Mononuclear cell (primary cell): ENCODE measurements at regions not wholly inside any gene's neighbourhood (a gene's known extent, or its start where the extent isn't known, plus 50 kb on each side); places are given as distances from the start of the nearest gene placed in this dataset.

Experiments used
- H3K27me3 ChIP-seq: 2 replicates; pipeline ENCODE4 v1.6.0; 2011; ENCODE audit warnings: low read length, control low read depth; ENCODE audit not compliant: insufficient read depth
- H3K4me1 ChIP-seq: 2 replicates; pipeline ENCODE4 v1.5.1; 2011; ENCODE audit warnings: mild to moderate bottlenecking, low read length, control low read depth; ENCODE audit not compliant: insufficient read depth
- H3K4me3 ChIP-seq: 2 replicates; pipeline ENCODE4 v1.5.1; 2011; ENCODE audit warnings: mild to moderate bottlenecking, low read length, moderate library complexity
- H3K9me3 ChIP-seq: 2 replicates; pipeline ENCODE4 v1.5.1; 2011; ENCODE audit warnings: low read depth, mild to moderate bottlenecking, control low read depth, low read length

GRCh38 chr6:156647140-156647784 is 129.9 kb upstream of the ARID1B start:
- H3K4me3 ChIP-seq, result no peak overlapping the region
- peaks cover 20% of the 10 kb centered on the region for H3K4me1 ChIP-seq
- H3K9me3 ChIP-seq, result no peaks in the 10 kb centered on the region
- no peaks in the 10 kb centered on the region for H3K27me3 ChIP-seq

- peaks cover 20% of the 10 kb centered on the region for H3K4me1 ChIP-seq
- no peak overlapping the region for H3K4me3 ChIP-seq
- no peaks in the 10 kb centered on the region for H3K9me3 ChIP-seq
- H3K27me3 ChIP-seq, result no peaks in the 10 kb centered on the region
These were observed 130.7 kb upstream of the ARID1B start for GRCh38 chr6:156646496-156646895.

- Histone ChIP-seq H3K9me3 (no peaks in the 10 kb centered on the region), H3K4me3 (no peak overlapping the region), H3K27me3 (no peaks in the 10 kb centered on the region), H3K4me1 (peaks cover 16% of the 10 kb centered on the region)
These were observed 132.1 kb upstream of the ARID1B start for GRCh38 chr6:156645097-156645496.

GRCh38 chr6:156639009-156639721 is 138.0 kb upstream of the ARID1B start:
- Histone ChIP-seq H3K4me1 (peaks cover 7% of the 10 kb centered on the region), H3K9me3 (no peaks in the 10 kb centered on the region), H3K4me3 (no peak overlapping the region), H3K27me3 (no peaks in the 10 kb centered on the region)

- H3K4me1 ChIP-seq, result peaks cover 12% of the 10 kb centered on the region
- H3K27me3 ChIP-seq, result no peaks in the 10 kb centered on the region
- H3K4me3 ChIP-seq, result no peak overlapping the region
- no peaks in the 10 kb centered on the region for H3K9me3 ChIP-seq
These were observed 138.6 kb upstream of the ARID1B start for GRCh38 chr6:156638581-156638980.

- Histone ChIP-seq H3K4me1 (peaks cover 12% of the 10 kb centered on the region), H3K27me3 (no peaks in the 10 kb centered on the region), H3K9me3 (no peaks in the 10 kb centered on the region), H3K4me3 (no peak overlapping the region)
These were observed 142.2 kb upstream of the ARID1B start for GRCh38 chr6:156634951-156635371.

GRCh38 chr6:156634048-156634447 is 143.1 kb upstream of the ARID1B start:
- no peaks in the 10 kb centered on the region for H3K27me3 ChIP-seq
- no peaks in the 10 kb centered on the region for H3K9me3 ChIP-seq
- peaks cover 12% of the 10 kb centered on the region for H3K4me1 ChIP-seq
- H3K4me3 ChIP-seq, result no peak overlapping the region

- Histone ChIP-seq H3K9me3 (no peaks in the 10 kb centered on the region), H3K4me1 (peaks cover 12% of the 10 kb centered on the region), H3K27me3 (no peaks in the 10 kb centered on the region), H3K4me3 (no peak overlapping the region)
These were observed 143.9 kb upstream of the ARID1B start for GRCh38 chr6:156633291-156633690.

- no peaks in the 10 kb centered on the region for H3K9me3 ChIP-seq
- no peak overlapping the region for H3K4me3 ChIP-seq
- H3K27me3 ChIP-seq, result no peaks in the 10 kb centered on the region
- peaks cover 12% of the 10 kb centered on the region for H3K4me1 ChIP-seq
These were observed 146.4 kb upstream of the ARID1B start for GRCh38 chr6:156630613-156631302.

GRCh38 chr6:156628805-156629204 is 148.4 kb upstream of the ARID1B start:
- Histone ChIP-seq H3K9me3 (no peaks in the 10 kb centered on the region), H3K4me1 (peaks cover under 1% of the 10 kb centered on the region), H3K4me3 (no peak overlapping the region), H3K27me3 (no peaks in the 10 kb centered on the region)

GRCh38 chr6:156627524-156627923 is 149.7 kb upstream of the ARID1B start:
- Histone ChIP-seq H3K9me3 (no peaks in the 10 kb centered on the region), H3K27me3 (no peaks in the 10 kb centered on the region), H3K4me1 (no peaks in the 10 kb centered on the region), H3K4me3 (no peak overlapping the region)

GRCh38 chr6:156622185-156622584 is 155.0 kb upstream of the ARID1B start:
- Histone ChIP-seq H3K4me3 (no peak overlapping the region), H3K9me3 (no peaks in the 10 kb centered on the region), H3K27me3 (no peaks in the 10 kb centered on the region), H3K4me1 (no peaks in the 10 kb centered on the region)

GRCh38 chr6:156620331-156620730 is 156.8 kb upstream of the ARID1B start:
- H3K9me3 ChIP-seq, result no peaks in the 10 kb centered on the region
- no peak overlapping the region for H3K4me3 ChIP-seq
- H3K27me3 ChIP-seq, result no peaks in the 10 kb centered on the region
- no peaks in the 10 kb centered on the region for H3K4me1 ChIP-seq

- Histone ChIP-seq H3K9me3 (no peaks in the 10 kb centered on the region), H3K4me3 (no peak overlapping the region), H3K27me3 (no peaks in the 10 kb centered on the region), H3K4me1 (no peaks in the 10 kb centered on the region)
These were observed 158.5 kb upstream of the ARID1B start for GRCh38 chr6:156618600-156619205.

GRCh38 chr6:156617941-156618340 is 159.2 kb upstream of the ARID1B start:
- no peaks in the 10 kb centered on the region for H3K9me3 ChIP-seq
- H3K4me3 ChIP-seq, result no peak overlapping the region
- no peaks in the 10 kb centered on the region for H3K4me1 ChIP-seq
- H3K27me3 ChIP-seq, result no peaks in the 10 kb centered on the region
